Kidney (tissue), 13 donors: ENCODE measurements at regions not wholly inside any gene's neighbourhood (a gene's known extent, or its start where the extent isn't known, plus 50 kb on each side); places are given as distances from the start of the nearest gene placed in this dataset.

Experiments used
- DNase-seq, 5 donors: peaks; one replicate each; pipeline ENCODE4 v3.0.0-alpha.2; 2013 to 2020
- FAIRE-seq: peaks from 2 replicates; lab custom pipeline; 2012; peaks lifted over from hg19 to GRCh38; lab: Jason Lieb, UNC
- H3K27ac ChIP-seq, 2 donors: one replicate each; pipeline ENCODE4 v1.7.0; 2013; ENCODE audit warnings: low read depth in 2 of 2, low read length in 2 of 2, inconsistent platforms in 1 of 2
- H3K27me3 ChIP-seq: one replicate; pipeline ENCODE4 v1.7.1; 2013; ENCODE audit warnings: low read length, inconsistent platforms; ENCODE audit not compliant: control insufficient read depth, insufficient read depth
- H3K36me3 ChIP-seq, 3 donors: one replicate each; pipeline versions ENCODE4 v1.7.0 to v1.7.1; 2013; ENCODE audit warnings: low read length in 3 of 3, control low read depth in 1 of 3, inconsistent platforms in 1 of 3; ENCODE audit not compliant: insufficient read depth in 3 of 3, control insufficient read depth in 2 of 3
- H3K4me1 ChIP-seq, 3 donors: one replicate each; pipeline versions ENCODE4 v1.7.0 to v1.7.1; 2013; ENCODE audit warnings: low read length in 3 of 3, inconsistent platforms in 1 of 3, low read depth in 1 of 3; ENCODE audit not compliant: control insufficient read depth in 2 of 3, insufficient read depth in 2 of 3
- H3K4me3 ChIP-seq, 3 donors: one replicate each; pipeline versions ENCODE4 v1.7.0 to v1.8.1; 2013; ENCODE audit warnings: low read length in 3 of 3, control low read depth in 1 of 3, inconsistent platforms in 1 of 3
- H3K9ac ChIP-seq, 3 donors: one replicate each; pipeline versions ENCODE4 v1.7.0 to v1.7.1; 2013; ENCODE audit warnings: low read length in 3 of 3, control low read depth in 1 of 3, inconsistent platforms in 1 of 3
- H3K9me3 ChIP-seq, 3 donors: one replicate each; pipeline versions ENCODE4 v1.7.0 to v1.7.1; 2013; ENCODE audit warnings: low read length in 3 of 3, control low read depth in 1 of 3, inconsistent platforms in 1 of 3; ENCODE audit not compliant: control insufficient read depth in 2 of 3, insufficient read depth in 1 of 3
- CTCF ChIP-seq: IDR thresholded peaks from 3 replicates; pipeline ENCODE4 v1.5.1; 2012; ENCODE audit warnings: mild to moderate bottlenecking, moderate library complexity, borderline replicate concordance; ENCODE audit not compliant: insufficient read depth; ENCODE audit errors: extremely low read depth
- intact Hi-C: fragments of 100-400 bp; cut with DNase I; formaldehyde crosslinking; loops from one replicate; pipeline ENCODE4 v1.11.1; 2022
- donor health status: control.
- donor health status: control.
- donor health status: control.
- donor health status: control.
- donor health status: control.
- donor health status: DM: yes; HTN: yes; CAD: no.
- donor health status: Normal renal cell carcinoma (clear cell type).

GRCh38 chr6:141307309-141307998 lies 825.3 kb upstream of the GJE1 start:
- DNase-seq = no peak
- intact Hi-C loops = no loop called here
- no peak for TF ChIP-seq CTCF
- H3K4me3 ChIP-seq = no peak overlapping the region
- no peaks in the 10 kb centered on the region for H3K4me1 ChIP-seq
- H3K27me3 ChIP-seq = no peaks in the 10 kb centered on the region
- no peak for FAIRE-seq
- no peaks in the 10 kb centered on the region for H3K36me3 ChIP-seq
- no peak overlapping the region for H3K9ac ChIP-seq
- H3K27ac ChIP-seq = no peak overlapping the region
- no peaks in the 10 kb centered on the region for H3K9me3 ChIP-seq

DNA sequence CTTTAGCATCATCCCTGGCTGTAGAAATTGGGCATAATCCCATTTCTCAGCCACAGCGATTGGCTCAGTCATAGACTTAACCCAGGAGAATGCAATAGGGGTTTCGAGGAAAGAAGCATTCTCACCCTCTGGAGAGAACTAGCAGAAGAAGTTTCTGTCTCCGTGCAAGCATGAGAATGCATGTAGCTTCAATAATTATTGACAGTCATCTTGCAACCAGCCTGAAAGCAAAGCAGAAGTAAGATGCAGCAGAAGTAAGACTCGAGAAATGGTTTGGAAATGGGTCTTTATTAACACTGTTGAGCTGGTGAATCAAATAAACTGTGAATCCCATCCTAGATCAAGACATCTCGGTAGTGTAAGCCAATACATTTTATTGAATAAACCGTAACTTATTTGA lies 828.8 kb upstream of the GJE1 start:
- H3K36me3 ChIP-seq = no peaks in the 10 kb centered on the region
- no peak overlapping the region for H3K27ac ChIP-seq
- DNase-seq (no peak), FAIRE-seq (no peak)
- no peaks in the 10 kb centered on the region for H3K9me3 ChIP-seq
- intact Hi-C loops = no loop called here
- no peak for TF ChIP-seq CTCF
- H3K27me3 ChIP-seq = no peaks in the 10 kb centered on the region
- no peak overlapping the region for H3K9ac ChIP-seq
- H3K4me3 ChIP-seq = no peak overlapping the region
- H3K4me1 ChIP-seq = no peaks in the 10 kb centered on the region

- H3K36me3 ChIP-seq = no peaks in the 10 kb centered on the region
- no peak for TF ChIP-seq CTCF
- H3K27ac ChIP-seq = no peak overlapping the region
- no peak overlapping the region for H3K9ac ChIP-seq
- H3K9me3 ChIP-seq = no peaks in the 10 kb centered on the region
- FAIRE-seq = no peak
- H3K4me1 ChIP-seq = no peaks in the 10 kb centered on the region
- no peak overlapping the region for H3K4me3 ChIP-seq
- no peak for DNase-seq
- H3K27me3 ChIP-seq = no peaks in the 10 kb centered on the region
- intact Hi-C loops = no loop called here
These were observed 830.9 kb upstream of the GJE1 start for GRCh38 chr6:141301779-141302178.
